ENCODE measurements at regions not wholly inside any gene's neighbourhood (a gene's known extent, or its start where the extent isn't known, plus 50 kb on each side); places are given as distances from the start of the nearest gene placed in this dataset.

GRCh38 chrX:128438082-128438481 is 385.9 kb upstream of the ACTRT1 start:
- no peak for TF ChIP-seq CTBP1 (IDR thresholded peaks at IDR 0.05; ENCODE audit: borderline replicate concordance)
- TF ChIP-seq ARNT (IDR thresholded peaks at IDR 0.05) = no peak
- no peak for TF ChIP-seq FOXA1 (IDR thresholded peaks at IDR 0.05)
- no peak for TF ChIP-seq FOXM1 (IDR thresholded peaks at IDR 0.05; ENCODE audit: borderline replicate concordance)
- TF ChIP-seq BHLHE40 (IDR thresholded peaks at IDR 0.05; ENCODE audit: borderline replicate concordance) = no peak
- TF ChIP-seq ZNF384 (IDR thresholded peaks at IDR 0.05) = no peak
- no peak for TF ChIP-seq HDGF (IDR thresholded peaks at IDR 0.05; ENCODE audit: borderline replicate concordance)
- no peak for TF ChIP-seq PKNOX1 (IDR thresholded peaks at IDR 0.05)
- no peak for TF ChIP-seq TARDBP (IDR thresholded peaks at IDR 0.05)
- no peak for TF ChIP-seq SP1 (IDR thresholded peaks at IDR 0.05)
- TF ChIP-seq SUZ12 (IDR thresholded peaks at IDR 0.05) = no peak
- TF ChIP-seq ELF4 (IDR thresholded peaks at IDR 0.05) = no peak
- TF ChIP-seq LEF1 (IDR thresholded peaks at IDR 0.05; ENCODE audit: borderline replicate concordance) = no peak

Measured in HEK293T (cell line).